ENCODE measurements at regions not wholly inside any gene's neighbourhood (a gene's known extent, or its start where the extent isn't known, plus 50 kb on each side); places are given as distances from the start of the nearest gene placed in this dataset.

DNA sequence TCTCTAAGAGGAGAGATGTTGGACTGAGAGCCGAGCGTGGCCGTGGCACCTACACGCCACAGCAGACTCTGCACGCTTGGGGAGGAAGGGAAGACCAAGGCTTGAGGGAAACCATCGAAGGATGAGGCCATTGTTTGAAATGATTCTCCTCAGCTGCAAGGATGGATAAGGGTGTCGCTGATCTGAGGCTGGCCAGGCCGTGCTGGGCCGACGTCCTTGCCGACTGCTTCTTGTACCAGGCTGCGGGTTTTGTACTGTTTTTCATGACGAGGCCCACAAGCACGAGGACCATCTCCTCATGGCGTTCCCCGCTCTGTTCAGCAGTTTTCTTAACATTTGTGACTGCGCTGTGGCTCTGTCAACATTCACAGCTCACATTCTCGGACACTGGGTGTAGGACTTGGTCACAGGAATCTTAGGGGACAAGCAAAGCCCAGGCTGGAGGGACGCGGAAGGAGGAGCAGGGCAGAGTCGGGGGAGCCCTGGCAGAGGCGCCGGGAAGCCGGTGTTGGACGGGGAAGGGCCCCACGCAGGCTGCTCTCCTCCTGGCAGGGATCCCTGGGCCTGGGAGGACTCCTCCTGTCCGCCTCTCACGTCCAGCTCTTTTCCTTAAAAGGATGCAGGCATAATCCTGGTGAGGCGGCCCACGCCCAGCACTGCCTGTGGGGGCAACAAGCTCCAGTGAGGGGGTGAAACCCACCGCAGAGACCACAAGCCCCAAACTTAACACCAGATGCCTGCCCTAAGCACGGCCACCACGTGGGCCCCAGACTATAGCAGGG is 259.0 kb upstream of the SALL3 start:
- WGBS, 2 donors: 61 to 62% methylated on average over 33 of the region's 33 CpGs
- no peak overlapping the region for H3K27ac ChIP-seq (ENCODE audit: low read depth in 1 of 2, low read length in 2 of 2)
- peaks cover 1% of the 10 kb centered on the region for H3K9me3 ChIP-seq (ENCODE audit: control insufficient read depth, low read length)
- H3K36me3 ChIP-seq (ENCODE audit: control insufficient read depth in 1 of 2, insufficient read depth in 2 of 2, low read length in 1 of 2): no peaks in the 10 kb centered on the region
- intact Hi-C loops (cut with DNase I): no loop called here
- ATAC-seq (ENCODE audit: low FRiP score) (peak; percentile 36), DNase-seq (peak in 1 of 2 donors; percentile 46)
- H3K4me1 ChIP-seq (ENCODE audit: control insufficient read depth in 1 of 2, insufficient read depth in 2 of 2, low read length in 2 of 2): no peaks in the 10 kb centered on the region
- H3K27me3 ChIP-seq (ENCODE audit: control insufficient read depth in 1 of 2, insufficient read depth in 2 of 2, low read length in 1 of 2): no peaks in the 10 kb centered on the region
- H3K4me3 ChIP-seq (ENCODE audit: low read length in 2 of 2): no peak overlapping the region

DNA sequence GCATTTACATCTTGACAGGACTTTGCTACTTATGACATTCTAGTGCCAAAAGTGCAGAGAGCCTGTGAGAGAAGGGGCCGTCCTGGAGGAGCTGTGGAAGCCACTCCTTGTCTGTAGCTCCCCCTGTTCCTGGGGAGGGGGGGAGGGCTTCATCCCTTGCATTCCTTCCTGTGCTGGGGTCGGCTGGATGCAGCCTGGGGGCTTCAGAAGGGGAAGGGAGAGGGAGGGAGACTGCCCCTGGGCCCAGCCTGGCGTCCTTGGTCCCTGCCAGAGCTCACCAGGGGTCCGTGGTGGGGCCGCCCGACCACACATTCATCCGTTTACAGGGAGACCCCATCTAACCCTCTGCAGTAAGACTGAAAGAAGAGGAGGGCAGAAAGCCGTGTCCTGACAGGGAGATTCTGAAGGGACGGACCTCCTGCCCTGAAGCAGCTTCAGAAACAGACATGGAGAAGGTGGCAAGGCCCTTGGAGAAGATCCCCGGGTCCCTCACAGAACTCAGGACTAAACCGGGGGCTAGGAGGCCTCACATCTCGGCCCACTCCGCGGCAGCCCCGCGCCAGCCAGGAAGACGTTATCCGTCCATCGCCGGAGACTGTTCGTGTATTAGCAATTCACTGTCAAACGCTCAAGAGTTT is 258.3 kb upstream of the SALL3 start:
- no peak for ATAC-seq (ENCODE audit: low FRiP score)
- DNase-seq: peak in 1 of 2 donors; percentile 59
- WGBS, 2 donors: 36 to 60% methylated on average over 22 of the region's 22 CpGs
- H3K4me1 ChIP-seq (ENCODE audit: control insufficient read depth in 1 of 2, insufficient read depth in 2 of 2, low read length in 2 of 2): no peaks in the 10 kb centered on the region
- H3K9me3 ChIP-seq (ENCODE audit: control insufficient read depth, low read length): peaks cover 1% of the 10 kb centered on the region
- intact Hi-C loops (cut with DNase I): no loop called here
- no peak overlapping the region for H3K4me3 ChIP-seq (ENCODE audit: low read length in 2 of 2)
- no peaks in the 10 kb centered on the region for H3K27me3 ChIP-seq (ENCODE audit: control insufficient read depth in 1 of 2, insufficient read depth in 2 of 2, low read length in 1 of 2)
- no peak overlapping the region for H3K27ac ChIP-seq (ENCODE audit: low read depth in 1 of 2, low read length in 2 of 2)
- H3K36me3 ChIP-seq (ENCODE audit: control insufficient read depth in 1 of 2, insufficient read depth in 2 of 2, low read length in 1 of 2): no peaks in the 10 kb centered on the region

DNA sequence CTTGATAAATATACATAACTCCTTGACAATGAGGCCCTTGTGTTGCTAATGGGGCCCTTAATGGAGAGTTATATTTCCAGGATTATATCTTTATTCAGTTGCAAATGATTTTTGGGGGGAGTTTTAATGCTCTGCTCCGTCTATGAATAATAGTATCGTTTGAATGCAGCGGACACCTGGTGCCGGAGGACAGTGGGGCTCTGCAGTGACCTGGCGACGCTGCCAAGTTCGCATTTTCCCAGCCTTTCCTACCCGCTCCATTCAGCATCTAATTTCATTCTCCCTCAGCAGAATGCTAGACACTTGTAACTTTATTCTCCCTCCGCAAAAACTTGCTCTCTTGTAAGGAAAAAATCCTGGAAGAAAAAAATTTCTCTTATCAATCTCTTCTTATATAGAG is 257.6 kb upstream of the SALL3 start:
- Histone ChIP-seq H3K27me3 (ENCODE audit: control insufficient read depth in 1 of 2, insufficient read depth in 2 of 2, low read length in 1 of 2) (no peaks in the 10 kb centered on the region), H3K36me3 (ENCODE audit: control insufficient read depth in 1 of 2, insufficient read depth in 2 of 2, low read length in 1 of 2) (no peaks in the 10 kb centered on the region), H3K9me3 (ENCODE audit: control insufficient read depth, low read length) (peaks cover 1% of the 10 kb centered on the region), H3K27ac (ENCODE audit: low read depth in 1 of 2, low read length in 2 of 2) (no peak overlapping the region), H3K4me1 (ENCODE audit: control insufficient read depth in 1 of 2, insufficient read depth in 2 of 2, low read length in 2 of 2) (no peaks in the 10 kb centered on the region), H3K4me3 (ENCODE audit: low read length in 2 of 2) (no peak overlapping the region)
- 69 to 86% methylated on average over 9 of the region's 9 CpGs for WGBS, 2 donors
- ATAC-seq (ENCODE audit: low FRiP score) (no peak), DNase-seq (peak in 1 of 2 donors; percentile 19)
- intact Hi-C loops (cut with DNase I): no loop called here

DNA sequence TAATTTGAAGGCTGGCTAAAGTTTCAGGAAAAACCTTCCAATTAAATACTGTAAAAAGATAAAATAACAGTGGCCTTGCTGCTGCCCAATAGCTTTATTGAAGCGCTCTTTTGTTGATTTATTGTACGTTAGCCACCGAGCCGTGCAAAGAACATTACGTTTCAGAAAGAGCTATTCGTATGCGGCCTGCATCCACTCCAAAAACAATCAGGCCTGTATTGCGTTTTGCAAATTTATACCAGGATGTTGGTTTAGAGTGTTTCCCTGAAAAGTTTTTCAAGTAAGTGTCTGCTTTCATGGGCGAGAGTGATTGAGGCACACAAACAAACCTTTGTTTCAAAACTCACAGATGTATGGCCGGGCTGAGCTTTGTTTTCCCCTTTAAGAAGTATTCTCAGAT is 257.2 kb upstream of the SALL3 start:
- H3K4me3 ChIP-seq (ENCODE audit: low read length in 2 of 2): no peak overlapping the region
- H3K27ac ChIP-seq (ENCODE audit: low read depth in 1 of 2, low read length in 2 of 2): no peak overlapping the region
- ATAC-seq (ENCODE audit: low FRiP score) (no peak), DNase-seq (no peak)
- WGBS, 2 donors: 78 to 90% methylated on average over 10 of the region's 10 CpGs
- H3K9me3 ChIP-seq (ENCODE audit: control insufficient read depth, low read length): peaks cover 1% of the 10 kb centered on the region
- intact Hi-C loops (cut with DNase I): no loop called here
- no peaks in the 10 kb centered on the region for H3K4me1 ChIP-seq (ENCODE audit: control insufficient read depth in 1 of 2, insufficient read depth in 2 of 2, low read length in 2 of 2)
- no peaks in the 10 kb centered on the region for H3K36me3 ChIP-seq (ENCODE audit: control insufficient read depth in 1 of 2, insufficient read depth in 2 of 2, low read length in 1 of 2)
- H3K27me3 ChIP-seq (ENCODE audit: control insufficient read depth in 1 of 2, insufficient read depth in 2 of 2, low read length in 1 of 2): no peaks in the 10 kb centered on the region

DNA sequence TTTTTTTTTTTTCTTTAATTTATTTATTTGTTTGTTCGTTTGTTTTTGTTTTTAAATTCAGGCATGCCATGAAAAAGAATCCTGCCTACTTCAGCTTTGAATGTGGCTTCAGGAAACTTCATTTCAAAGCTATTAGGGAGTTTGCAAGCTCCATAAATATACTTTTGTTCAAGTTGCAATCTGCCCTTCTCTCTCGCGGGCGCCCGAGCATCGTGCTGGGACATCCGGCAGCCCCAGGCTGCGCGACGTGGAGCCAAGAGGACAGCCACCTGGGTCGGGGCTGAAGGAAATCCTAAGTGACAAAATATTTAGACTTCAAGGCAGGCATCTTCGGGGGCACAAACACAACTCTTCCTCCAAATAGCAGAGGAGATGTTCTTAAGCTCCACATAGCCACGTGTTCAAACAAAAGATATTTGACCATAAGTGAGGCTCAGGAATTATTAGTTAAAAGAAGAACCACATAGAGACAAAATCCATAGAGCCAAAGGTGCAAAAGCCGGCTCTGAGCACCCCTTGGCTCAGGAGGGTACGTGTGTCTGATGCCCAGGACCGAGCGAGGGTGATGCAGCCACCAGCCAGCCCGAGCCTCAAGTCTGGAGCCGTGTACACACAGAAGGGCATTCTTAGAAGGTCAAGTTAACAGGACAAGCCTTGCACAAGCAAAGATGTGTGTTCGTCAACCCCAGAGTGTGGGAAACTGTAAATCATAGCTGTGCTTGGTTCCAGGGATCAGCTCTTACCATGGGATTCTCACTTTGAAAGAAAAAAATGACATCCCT is 256.5 kb upstream of the SALL3 start:
- no peak for ATAC-seq (ENCODE audit: low FRiP score)
- H3K9me3 ChIP-seq (ENCODE audit: control insufficient read depth, low read length): peaks cover 1% of the 10 kb centered on the region
- H3K4me3 ChIP-seq (ENCODE audit: low read length in 2 of 2): no peak overlapping the region
- DNase-seq: peak in 1 of 2 donors; percentile 38
- no peaks in the 10 kb centered on the region for H3K36me3 ChIP-seq (ENCODE audit: control insufficient read depth in 1 of 2, insufficient read depth in 2 of 2, low read length in 1 of 2)
- intact Hi-C loops (cut with DNase I): no loop called here
- WGBS, 2 donors: 46 to 66% methylated on average over 20 of the region's 20 CpGs
- H3K27ac ChIP-seq (ENCODE audit: low read depth in 1 of 2, low read length in 2 of 2): no peak overlapping the region
- no peaks in the 10 kb centered on the region for H3K4me1 ChIP-seq (ENCODE audit: control insufficient read depth in 1 of 2, insufficient read depth in 2 of 2, low read length in 2 of 2)
- no peaks in the 10 kb centered on the region for H3K27me3 ChIP-seq (ENCODE audit: control insufficient read depth in 1 of 2, insufficient read depth in 2 of 2, low read length in 1 of 2)

DNA sequence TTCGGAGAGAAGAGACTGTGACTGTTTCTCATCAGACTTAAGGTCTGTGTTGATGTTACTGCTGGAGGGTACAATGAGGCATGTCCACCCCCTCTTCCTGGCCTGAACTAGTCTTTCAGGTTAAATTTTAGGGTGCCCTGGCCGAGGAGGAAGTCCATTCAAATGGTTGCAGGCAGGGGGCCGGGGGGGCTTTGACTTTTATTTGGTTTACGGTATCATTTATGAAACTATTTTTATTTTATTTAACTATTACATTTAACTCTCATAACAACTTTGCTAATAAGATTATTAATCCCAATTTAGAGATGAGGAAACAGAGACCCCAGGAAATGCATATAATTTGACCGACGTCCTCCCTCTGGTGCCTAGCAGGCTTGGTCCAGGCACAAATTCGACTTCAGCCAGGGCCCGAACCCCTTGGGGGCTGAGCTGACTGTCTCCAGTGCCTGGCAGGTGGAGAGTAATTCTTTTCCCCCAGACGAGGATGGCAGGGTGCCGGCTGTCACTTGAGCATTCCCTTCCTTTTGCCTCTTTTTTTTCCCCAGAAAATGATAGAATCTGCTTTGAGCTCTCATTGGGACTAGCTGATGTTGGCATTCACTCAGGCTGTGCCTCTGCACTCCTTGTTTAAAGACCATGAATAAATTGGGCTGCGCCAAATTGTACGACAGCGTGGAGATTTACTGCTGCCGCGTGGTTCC is 255.3 kb upstream of the SALL3 start:
- no peaks in the 10 kb centered on the region for H3K27me3 ChIP-seq (ENCODE audit: control insufficient read depth in 1 of 2, insufficient read depth in 2 of 2, low read length in 1 of 2)
- intact Hi-C loops (cut with DNase I): no loop called here
- peaks cover 1% of the 10 kb centered on the region for H3K9me3 ChIP-seq (ENCODE audit: control insufficient read depth, low read length)
- H3K4me1 ChIP-seq (ENCODE audit: control insufficient read depth in 1 of 2, insufficient read depth in 2 of 2, low read length in 2 of 2): no peaks in the 10 kb centered on the region
- H3K36me3 ChIP-seq (ENCODE audit: control insufficient read depth in 1 of 2, insufficient read depth in 2 of 2, low read length in 1 of 2): no peaks in the 10 kb centered on the region
- DNase-seq (peak in 1 of 2 donors; percentile 21), ATAC-seq (ENCODE audit: low FRiP score) (no peak)
- no peak overlapping the region for H3K27ac ChIP-seq (ENCODE audit: low read depth in 1 of 2, low read length in 2 of 2)
- WGBS, 2 donors: 69% methylated on average over 15 of the region's 15 CpGs
- no peak overlapping the region for H3K4me3 ChIP-seq (ENCODE audit: low read length in 2 of 2)

DNA sequence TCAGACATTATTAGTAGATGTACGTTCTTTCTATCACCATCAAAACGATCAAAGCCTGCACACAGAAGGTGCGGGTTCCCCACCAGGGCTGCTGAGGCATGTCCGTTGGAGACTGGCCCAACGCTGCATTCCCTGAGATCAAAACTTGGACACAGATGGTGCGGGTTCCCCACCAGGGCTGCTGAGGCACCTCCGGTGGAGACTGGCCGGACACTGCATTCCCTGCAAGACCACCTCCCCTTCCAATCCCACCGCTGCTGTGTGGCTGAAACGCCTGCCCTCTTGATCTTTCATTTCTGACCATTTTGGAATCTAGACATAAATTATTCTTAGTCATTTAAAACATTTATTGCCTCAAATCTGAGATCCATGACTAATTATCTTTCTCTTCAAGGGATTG is 254.2 kb upstream of the SALL3 start:
- Histone ChIP-seq H3K27me3 (ENCODE audit: control insufficient read depth in 1 of 2, insufficient read depth in 2 of 2, low read length in 1 of 2) (no peaks in the 10 kb centered on the region), H3K36me3 (ENCODE audit: control insufficient read depth in 1 of 2, insufficient read depth in 2 of 2, low read length in 1 of 2) (no peaks in the 10 kb centered on the region), H3K9me3 (ENCODE audit: control insufficient read depth, low read length) (no peaks in the 10 kb centered on the region), H3K4me1 (ENCODE audit: control insufficient read depth in 1 of 2, insufficient read depth in 2 of 2, low read length in 2 of 2) (no peaks in the 10 kb centered on the region), H3K4me3 (ENCODE audit: low read length in 2 of 2) (no peak overlapping the region), H3K27ac (ENCODE audit: low read depth in 1 of 2, low read length in 2 of 2) (no peak overlapping the region)
- peak in 1 of 2 donors; percentile 50 for DNase-seq
- WGBS, 2 donors: 84% methylated on average over 10 of the region's 10 CpGs
- intact Hi-C loops (cut with DNase I): no loop called here
- no peak for ATAC-seq (ENCODE audit: low FRiP score)

DNA sequence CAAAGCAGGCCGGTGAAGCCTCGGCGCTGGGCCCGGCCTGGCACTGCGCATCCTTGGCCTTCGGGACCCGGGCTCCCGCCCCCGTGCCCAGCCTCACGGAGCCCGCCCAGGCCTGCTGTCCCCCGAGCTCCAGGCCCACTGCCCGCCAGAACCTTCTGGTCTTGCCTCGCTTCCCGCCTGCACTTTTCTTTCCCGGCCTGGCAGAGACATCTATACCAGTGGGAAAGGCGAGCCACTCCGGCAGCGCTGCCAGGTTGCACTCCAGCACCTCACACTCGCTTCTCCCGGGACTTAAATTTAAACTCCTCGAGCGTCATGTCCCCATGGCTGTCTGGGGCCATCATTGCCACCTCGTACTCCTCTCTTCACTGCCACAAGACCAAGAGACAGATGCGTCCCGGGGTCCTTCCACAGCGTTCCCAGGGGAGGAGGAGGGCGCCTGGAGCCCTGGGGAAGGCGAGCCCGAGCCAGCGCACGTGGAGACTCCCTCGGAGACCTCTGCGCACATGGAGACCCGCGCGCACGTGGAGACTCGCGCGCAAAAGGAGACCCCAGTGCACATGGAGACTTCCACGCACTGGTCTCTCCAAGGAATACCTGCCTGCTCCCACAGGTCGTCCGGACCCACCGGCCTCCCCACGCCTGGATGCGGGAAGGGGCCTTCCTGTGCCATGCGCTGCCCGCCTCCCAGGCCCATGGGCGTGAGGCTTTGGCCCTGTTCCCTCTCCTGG is 253.1 kb upstream of the SALL3 start:
- no peak for ATAC-seq (ENCODE audit: low FRiP score)
- no peaks in the 10 kb centered on the region for H3K9me3 ChIP-seq (ENCODE audit: control insufficient read depth, low read length)
- DNase-seq: peak in 1 of 2 donors; percentile 62

More for the DNA sequence above, 253.1 kb upstream of the SALL3 start:
- intact Hi-C loops (cut with DNase I): no loop called here
- no peak overlapping the region for H3K27ac ChIP-seq (ENCODE audit: low read depth in 1 of 2, low read length in 2 of 2)
- 92 to 94% methylated on average over 49 to 50 of the region's 50 CpGs for WGBS, 2 donors
- no peaks in the 10 kb centered on the region for H3K27me3 ChIP-seq (ENCODE audit: control insufficient read depth in 1 of 2, insufficient read depth in 2 of 2, low read length in 1 of 2)
- H3K36me3 ChIP-seq (ENCODE audit: control insufficient read depth in 1 of 2, insufficient read depth in 2 of 2, low read length in 1 of 2): no peaks in the 10 kb centered on the region
- H3K4me1 ChIP-seq (ENCODE audit: control insufficient read depth in 1 of 2, insufficient read depth in 2 of 2, low read length in 2 of 2): no peaks in the 10 kb centered on the region
- H3K4me3 ChIP-seq (ENCODE audit: low read length in 2 of 2): no peak overlapping the region

Measured in aorta (tissue), 5 donors.